ENCODE measurements at regions not wholly inside any gene's neighbourhood (a gene's known extent, or its start where the extent isn't known, plus 50 kb on each side); places are given as distances from the start of the nearest gene placed in this dataset.

DNA sequence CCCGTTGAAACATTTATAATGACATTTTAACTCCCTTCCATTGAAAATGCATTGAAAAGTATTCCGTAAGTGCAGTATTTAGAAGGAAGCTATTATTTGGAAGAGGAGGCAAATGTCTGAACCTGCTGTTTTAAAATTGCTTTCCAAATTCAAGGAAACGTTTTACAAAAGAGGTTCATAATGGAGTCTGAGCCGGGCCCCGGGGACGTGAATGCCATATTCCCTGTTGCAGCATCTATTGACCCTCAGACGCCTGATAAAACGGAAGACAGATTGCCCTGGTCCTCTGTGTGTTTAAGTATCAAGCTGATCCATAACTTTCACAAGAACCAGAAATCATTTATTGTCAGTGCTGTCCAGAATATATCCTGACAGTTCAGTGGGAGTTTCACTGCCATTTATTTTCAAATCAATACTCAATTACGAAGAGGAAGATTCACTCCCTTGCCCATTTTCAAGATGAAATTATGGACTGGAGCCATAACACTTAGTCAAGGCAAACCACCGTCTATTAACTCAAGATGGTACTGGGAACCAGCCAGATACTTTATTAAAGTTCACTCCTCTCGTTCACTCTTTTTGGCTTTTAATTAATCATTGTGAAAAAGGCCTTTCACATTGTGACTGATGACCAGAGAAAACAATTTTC, 435.7 kb upstream of the PFKP start:
- Histone ChIP-seq H3K4me1 (ENCODE audit: control insufficient read depth, insufficient read depth, low read length) (peaks cover 5% of the 10 kb centered on the region; the same call in 1 of the 2 replicates), H3K27ac (ENCODE audit: low read depth, low read length) (no peak overlapping the region), H3K36me3 (ENCODE audit: control insufficient read depth, insufficient read depth, low read length) (no peaks in the 10 kb centered on the region), H3K9me3 (ENCODE audit: control insufficient read depth, insufficient read depth, low read depth, low read length) (no peaks in the 10 kb centered on the region), H3K4me3 (ENCODE audit: low read depth, low read length) (no peak overlapping the region), H3K9ac (ENCODE audit: low read length) (no peak overlapping the region), H3K27me3 (ENCODE audit: control insufficient read depth, insufficient read depth, low read length) (no peaks in the 10 kb centered on the region)

DNA sequence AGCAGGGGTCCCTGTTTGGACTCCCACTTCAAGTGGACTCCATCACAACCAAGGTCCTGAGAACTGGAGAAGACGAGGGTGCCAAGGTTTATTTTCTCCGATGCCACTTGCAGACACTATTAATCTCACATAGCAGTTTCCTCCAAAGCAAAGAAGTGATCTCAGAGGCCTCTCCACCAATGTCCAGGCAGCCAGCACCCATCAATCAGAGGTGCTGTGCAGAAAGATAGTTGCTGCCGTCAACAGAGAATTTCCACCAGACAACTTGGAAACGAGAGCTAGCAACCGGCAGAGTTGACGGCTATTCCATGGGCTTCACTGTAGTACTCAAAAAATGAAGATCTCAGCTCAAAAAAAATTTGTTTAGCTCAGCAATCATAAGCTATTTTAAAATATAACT, 438.6 kb upstream of the PFKP start:
- Histone ChIP-seq H3K27ac (ENCODE audit: low read depth, low read length) (no peak overlapping the region), H3K9me3 (ENCODE audit: control insufficient read depth, insufficient read depth, low read depth, low read length) (no peaks in the 10 kb centered on the region), H3K36me3 (ENCODE audit: control insufficient read depth, insufficient read depth, low read length) (no peaks in the 10 kb centered on the region), H3K4me3 (ENCODE audit: low read depth, low read length) (no peak overlapping the region), H3K27me3 (ENCODE audit: control insufficient read depth, insufficient read depth, low read length) (no peaks in the 10 kb centered on the region), H3K9ac (ENCODE audit: low read length) (no peak overlapping the region), H3K4me1 (ENCODE audit: control insufficient read depth, insufficient read depth, low read length) (peaks cover 5% of the 10 kb centered on the region; the same call in 1 of the 2 replicates)

DNA sequence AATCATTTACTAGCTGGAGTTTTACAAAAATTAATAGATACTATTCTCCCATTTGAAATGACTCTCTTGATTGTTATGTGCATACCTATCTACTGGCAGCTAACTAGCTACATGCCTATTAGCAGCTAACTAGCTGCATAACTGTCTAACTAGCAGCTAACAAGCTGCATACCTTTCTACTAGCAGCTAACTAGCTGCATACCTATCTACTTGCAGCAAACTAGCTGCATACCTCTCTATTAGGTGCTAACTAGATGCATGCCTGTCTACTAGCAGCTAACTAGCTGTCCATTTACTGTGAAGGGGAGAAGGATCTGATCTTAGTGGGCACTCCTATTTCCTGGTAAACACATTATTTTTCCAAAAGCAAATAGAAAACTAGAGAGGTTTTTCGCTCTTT, 439.4 kb upstream of the PFKP start:
- H3K27ac ChIP-seq (ENCODE audit: low read depth, low read length) = no peak overlapping the region
- no peaks in the 10 kb centered on the region for H3K27me3 ChIP-seq (ENCODE audit: control insufficient read depth, insufficient read depth, low read length)
- no peaks in the 10 kb centered on the region for H3K9me3 ChIP-seq (ENCODE audit: control insufficient read depth, insufficient read depth, low read depth, low read length)
- peaks cover 7% of the 10 kb centered on the region; the same call in 1 of the 2 replicates for H3K4me1 ChIP-seq (ENCODE audit: control insufficient read depth, insufficient read depth, low read length)
- H3K9ac ChIP-seq (ENCODE audit: low read length) = no peak overlapping the region
- no peak overlapping the region for H3K4me3 ChIP-seq (ENCODE audit: low read depth, low read length)
- H3K36me3 ChIP-seq (ENCODE audit: control insufficient read depth, insufficient read depth, low read length) = no peaks in the 10 kb centered on the region

DNA sequence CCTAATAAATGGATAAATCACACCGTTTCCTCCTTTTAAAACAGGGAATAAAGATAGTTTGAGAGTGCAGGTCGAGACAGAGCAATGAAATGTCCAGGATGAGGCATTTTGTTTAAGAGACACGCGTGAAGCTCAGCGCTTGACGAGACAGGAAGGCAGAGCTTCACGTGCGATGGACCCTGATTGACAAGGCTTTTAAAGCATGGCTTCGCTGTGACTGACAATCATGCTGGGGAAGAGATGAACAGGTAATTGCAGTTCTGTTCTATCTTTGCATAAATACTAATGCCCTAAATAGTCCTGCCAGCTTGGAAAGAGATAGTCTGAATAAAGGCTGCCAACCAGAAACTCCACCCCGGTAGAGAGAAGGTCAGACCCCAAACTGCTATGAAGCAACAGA, 442.3 kb upstream of the PFKP start:
- no peak overlapping the region for H3K4me3 ChIP-seq (ENCODE audit: low read depth, low read length)

DNA sequence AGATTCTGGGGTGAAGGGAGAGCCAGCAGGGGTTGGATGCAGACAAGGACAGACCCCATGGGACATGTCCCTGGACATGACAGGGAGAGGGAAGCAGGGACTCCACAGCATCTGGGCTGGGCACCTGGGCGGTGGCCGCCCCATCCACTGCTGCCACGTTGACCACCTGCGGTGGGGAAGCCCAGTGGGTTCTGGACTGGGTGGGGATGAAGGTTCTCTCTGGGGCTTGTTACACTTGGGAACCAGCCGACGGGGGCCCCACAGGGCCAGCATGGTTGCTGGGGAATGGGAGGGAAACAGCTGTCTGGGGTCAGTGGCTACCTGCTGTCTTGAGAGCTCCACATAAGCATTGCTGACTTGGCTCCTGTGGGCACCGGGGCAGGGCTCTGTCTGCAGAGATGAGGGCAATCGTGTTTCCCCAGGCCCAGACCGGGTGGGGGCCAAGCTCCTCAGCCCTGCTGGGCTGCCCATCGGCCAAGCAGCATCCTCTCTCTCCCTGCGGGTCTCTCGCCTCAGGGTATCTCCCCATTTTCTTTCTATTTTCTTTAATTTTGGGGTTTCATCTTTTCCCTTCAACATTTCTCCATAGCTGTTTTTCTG, 443.6 kb upstream of the PFKP start:
- Histone ChIP-seq H3K9ac (ENCODE audit: low read length) (no peak overlapping the region), H3K27ac (ENCODE audit: low read depth, low read length) (no peak overlapping the region), H3K4me1 (ENCODE audit: control insufficient read depth, insufficient read depth, low read length) (peaks cover 34% of the 10 kb centered on the region), H3K27me3 (ENCODE audit: control insufficient read depth, insufficient read depth, low read length) (no peaks in the 10 kb centered on the region), H3K4me3 (ENCODE audit: low read depth, low read length) (no peak overlapping the region), H3K9me3 (ENCODE audit: control insufficient read depth, insufficient read depth, low read depth, low read length) (no peaks in the 10 kb centered on the region), H3K36me3 (ENCODE audit: control insufficient read depth, insufficient read depth, low read length) (no peaks in the 10 kb centered on the region)

More for the DNA sequence above, 442.3 kb upstream of the PFKP start:
- Histone ChIP-seq H3K36me3 (ENCODE audit: control insufficient read depth, insufficient read depth, low read length) (no peaks in the 10 kb centered on the region), H3K4me1 (ENCODE audit: control insufficient read depth, insufficient read depth, low read length) (peaks cover 31% of the 10 kb centered on the region), H3K27ac (ENCODE audit: low read depth, low read length) (no peak overlapping the region), H3K27me3 (ENCODE audit: control insufficient read depth, insufficient read depth, low read length) (no peaks in the 10 kb centered on the region), H3K9me3 (ENCODE audit: control insufficient read depth, insufficient read depth, low read depth, low read length) (no peaks in the 10 kb centered on the region), H3K9ac (ENCODE audit: low read length) (no peak overlapping the region)

DNA sequence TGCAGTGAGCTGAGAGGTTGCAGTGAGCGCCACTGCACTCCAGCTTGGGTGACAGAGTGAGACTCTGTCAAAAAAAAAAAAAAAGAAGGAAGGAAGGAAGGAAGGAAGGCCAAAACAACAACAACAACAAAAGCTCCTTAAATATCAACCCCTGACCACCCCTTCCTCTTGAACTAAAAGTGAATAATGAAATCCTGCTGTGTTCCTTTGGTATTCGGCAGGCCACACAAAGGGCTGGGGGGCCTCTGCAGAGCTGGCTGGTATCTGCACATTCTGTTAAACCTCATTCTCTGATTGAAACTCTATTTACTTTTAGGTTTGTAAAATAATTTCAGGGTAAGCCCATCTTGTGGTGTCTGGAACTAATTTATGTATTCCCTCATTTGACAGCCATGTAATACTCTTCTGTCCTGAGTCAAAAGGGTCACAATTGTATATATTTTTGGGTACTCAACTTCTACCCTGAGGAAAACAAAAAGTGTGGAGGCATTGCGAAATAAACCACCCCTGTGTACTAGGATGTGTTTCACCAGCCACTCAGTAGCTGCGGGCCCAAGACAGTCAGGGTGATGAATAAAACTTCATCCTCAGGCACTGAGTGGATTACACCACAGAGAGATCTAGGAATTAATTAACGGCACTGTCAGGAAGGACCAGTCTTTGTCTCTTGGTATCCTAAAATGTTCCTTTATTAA, 446.4 kb upstream of the PFKP start:
- Histone ChIP-seq H3K4me1 (ENCODE audit: control insufficient read depth, insufficient read depth, low read length) (peaks cover 29% of the 10 kb centered on the region), H3K27ac (ENCODE audit: low read depth, low read length) (0 out of 2 replicates have a peak overlapping the region, but pooled peaks have one; percentile 13), H3K9me3 (ENCODE audit: control insufficient read depth, insufficient read depth, low read depth, low read length) (no peaks in the 10 kb centered on the region), H3K27me3 (ENCODE audit: control insufficient read depth, insufficient read depth, low read length) (no peaks in the 10 kb centered on the region), H3K9ac (ENCODE audit: low read length) (no peak overlapping the region), H3K4me3 (ENCODE audit: low read depth, low read length) (no peak overlapping the region), H3K36me3 (ENCODE audit: control insufficient read depth, insufficient read depth, low read length) (no peaks in the 10 kb centered on the region)

DNA sequence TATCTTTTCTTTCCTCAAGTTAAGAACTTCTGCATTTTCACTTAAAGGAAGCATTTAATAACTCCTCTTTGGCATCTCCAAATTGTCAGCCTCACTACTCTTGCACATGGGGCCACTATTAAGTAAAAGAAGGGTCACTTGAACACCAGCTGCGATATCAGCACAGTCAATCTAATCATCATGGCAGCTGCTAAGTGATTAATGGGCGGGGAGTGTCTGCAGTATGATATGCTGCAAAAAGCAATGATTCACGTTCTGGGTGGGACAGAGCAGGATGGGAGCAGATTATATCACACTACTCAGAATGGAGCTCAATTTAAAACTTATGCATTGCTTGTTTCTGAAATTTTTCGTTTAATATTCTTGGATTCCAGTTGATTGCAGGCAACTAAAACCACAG, 447.4 kb upstream of the PFKP start:
- Histone ChIP-seq H3K4me3 (ENCODE audit: low read depth, low read length) (no peak overlapping the region), H3K36me3 (ENCODE audit: control insufficient read depth, insufficient read depth, low read length) (no peaks in the 10 kb centered on the region), H3K27me3 (ENCODE audit: control insufficient read depth, insufficient read depth, low read length) (no peaks in the 10 kb centered on the region), H3K27ac (ENCODE audit: low read depth, low read length) (no peak overlapping the region), H3K9ac (ENCODE audit: low read length) (no peak overlapping the region), H3K9me3 (ENCODE audit: control insufficient read depth, insufficient read depth, low read depth, low read length) (no peaks in the 10 kb centered on the region), H3K4me1 (ENCODE audit: control insufficient read depth, insufficient read depth, low read length) (peaks cover 29% of the 10 kb centered on the region)

DNA sequence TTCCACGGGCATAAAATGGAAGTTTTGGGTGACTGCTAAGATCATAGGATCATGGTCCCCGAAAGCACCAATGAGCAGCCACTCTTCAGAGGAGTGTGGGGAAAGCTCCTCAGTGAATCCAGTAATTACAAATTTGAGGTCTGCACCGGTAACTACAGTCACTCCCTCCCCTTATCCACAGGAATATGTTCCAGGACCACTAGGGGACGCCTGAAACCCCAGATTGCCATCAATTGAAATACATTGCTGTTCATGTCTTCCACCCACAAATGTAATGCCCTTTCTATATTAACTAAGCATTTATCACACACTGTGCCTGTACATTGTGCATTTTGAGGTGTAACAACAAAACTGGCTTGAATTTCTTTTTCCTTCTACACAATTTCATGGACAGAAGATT, 447.9 kb upstream of the PFKP start:
- Histone ChIP-seq H3K9ac (ENCODE audit: low read length) (no peak overlapping the region), H3K4me3 (ENCODE audit: low read depth, low read length) (no peak overlapping the region), H3K27me3 (ENCODE audit: control insufficient read depth, insufficient read depth, low read length) (no peaks in the 10 kb centered on the region), H3K4me1 (ENCODE audit: control insufficient read depth, insufficient read depth, low read length) (peaks cover 29% of the 10 kb centered on the region), H3K36me3 (ENCODE audit: control insufficient read depth, insufficient read depth, low read length) (no peaks in the 10 kb centered on the region), H3K9me3 (ENCODE audit: control insufficient read depth, insufficient read depth, low read depth, low read length) (no peaks in the 10 kb centered on the region), H3K27ac (ENCODE audit: low read depth, low read length) (no peak overlapping the region)

DNA sequence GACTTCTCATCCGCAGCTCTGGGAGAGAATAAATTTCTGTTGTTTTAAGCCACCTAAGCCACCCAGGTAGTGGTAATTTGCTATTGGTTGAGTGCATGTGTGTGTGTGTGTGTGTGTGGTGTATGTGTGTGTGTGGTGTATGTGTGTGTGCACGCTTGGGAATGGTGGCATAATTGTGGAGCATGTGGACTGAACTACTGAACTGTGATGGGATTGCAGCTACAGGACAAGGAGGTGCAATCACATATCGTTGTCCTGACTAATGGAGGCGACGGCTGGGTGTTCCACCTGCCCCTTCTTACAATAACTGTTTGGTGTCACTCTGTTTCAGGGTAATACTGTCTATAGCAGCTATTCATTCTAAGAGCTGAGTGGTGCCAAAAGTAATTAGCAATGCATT, 448.7 kb upstream of the PFKP start:
- H3K27ac ChIP-seq (ENCODE audit: low read depth, low read length) = no peak overlapping the region
- no peak overlapping the region for H3K4me3 ChIP-seq (ENCODE audit: low read depth, low read length)
- H3K9me3 ChIP-seq (ENCODE audit: control insufficient read depth, insufficient read depth, low read depth, low read length) = no peaks in the 10 kb centered on the region
- H3K36me3 ChIP-seq (ENCODE audit: control insufficient read depth, insufficient read depth, low read length) = no peaks in the 10 kb centered on the region
- H3K9ac ChIP-seq (ENCODE audit: low read length) = no peak overlapping the region
- H3K4me1 ChIP-seq (ENCODE audit: control insufficient read depth, insufficient read depth, low read length) = peaks cover 29% of the 10 kb centered on the region
- H3K27me3 ChIP-seq (ENCODE audit: control insufficient read depth, insufficient read depth, low read length) = no peaks in the 10 kb centered on the region

DNA sequence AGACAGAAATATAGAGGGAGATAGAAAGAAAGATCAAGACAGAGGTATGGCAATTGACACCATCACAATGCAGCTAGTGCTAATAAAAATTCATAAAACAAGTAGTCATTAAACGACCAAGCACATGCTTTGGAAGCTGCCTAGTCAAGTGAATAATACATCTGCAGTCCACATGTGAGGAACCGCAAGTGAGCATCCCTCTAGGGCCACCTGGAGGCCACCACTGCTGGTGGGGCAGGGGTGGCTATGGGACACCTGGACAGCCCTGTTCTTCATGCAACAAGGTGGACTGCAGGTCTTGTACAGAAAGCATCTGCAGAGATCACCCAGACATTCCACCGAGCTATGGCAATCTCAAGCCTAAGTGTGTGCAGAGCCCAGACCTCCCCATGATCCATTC, 451.1 kb upstream of the PFKP start:
- no peaks in the 10 kb centered on the region for H3K36me3 ChIP-seq (ENCODE audit: control insufficient read depth, insufficient read depth, low read length)
- H3K9me3 ChIP-seq (ENCODE audit: control insufficient read depth, insufficient read depth, low read depth, low read length) = no peaks in the 10 kb centered on the region
- no peak overlapping the region for H3K4me3 ChIP-seq (ENCODE audit: low read depth, low read length)
- H3K27ac ChIP-seq (ENCODE audit: low read depth, low read length) = no peak overlapping the region
- H3K9ac ChIP-seq (ENCODE audit: low read length) = no peak overlapping the region
- peaks cover 12% of the 10 kb centered on the region for H3K4me1 ChIP-seq (ENCODE audit: control insufficient read depth, insufficient read depth, low read length)
- no peaks in the 10 kb centered on the region for H3K27me3 ChIP-seq (ENCODE audit: control insufficient read depth, insufficient read depth, low read length)

DNA sequence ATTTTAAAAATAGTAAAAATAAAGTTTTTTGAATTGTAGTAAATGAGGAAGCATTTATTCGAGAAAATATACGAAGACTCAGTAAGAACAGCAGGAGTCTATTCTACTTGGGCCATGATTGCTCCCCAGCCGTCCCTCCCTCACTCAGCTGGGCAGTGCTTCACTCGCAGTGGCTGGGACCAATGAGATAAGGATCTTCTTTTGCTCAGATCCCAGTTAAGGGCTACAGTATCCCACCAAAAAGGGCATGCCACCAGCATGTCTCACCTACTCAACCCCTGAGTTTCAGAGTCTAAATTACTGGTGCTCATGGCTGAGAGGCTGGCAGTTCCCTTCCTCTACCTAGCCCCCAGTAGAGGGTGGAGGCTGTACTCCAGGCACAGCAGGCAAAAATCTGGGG, 455.7 kb upstream of the PFKP start:
- no peaks in the 10 kb centered on the region for H3K9me3 ChIP-seq (ENCODE audit: control insufficient read depth, insufficient read depth, low read depth, low read length)
- no peak overlapping the region for H3K27ac ChIP-seq (ENCODE audit: low read depth, low read length)
- no peaks in the 10 kb centered on the region for H3K36me3 ChIP-seq (ENCODE audit: control insufficient read depth, insufficient read depth, low read length)
- H3K4me3 ChIP-seq (ENCODE audit: low read depth, low read length) = no peak overlapping the region
- no peaks in the 10 kb centered on the region for H3K27me3 ChIP-seq (ENCODE audit: control insufficient read depth, insufficient read depth, low read length)
- no peak overlapping the region for H3K9ac ChIP-seq (ENCODE audit: low read length)
- peaks cover 7% of the 10 kb centered on the region; the same call in 1 of the 2 replicates for H3K4me1 ChIP-seq (ENCODE audit: control insufficient read depth, insufficient read depth, low read length)

Measured in HUES6 (cell line).